Parathyroid adenoma (tissue), 2 donors: ENCODE measurements at regions not wholly inside any gene's neighbourhood (a gene's known extent, or its start where the extent isn't known, plus 50 kb on each side); places are given as distances from the start of the nearest gene placed in this dataset.

Experiments used
- H2AFZ ChIP-seq: fragments of 300-600 bp; sonication (generic); one replicate; pipeline ENCODE4 v1.7.0; 2017; ENCODE audit warnings: antibody characterized with exemption, mild to moderate bottlenecking
- H3K27ac ChIP-seq: fragments of 300-600 bp; sonication (generic); one replicate; pipeline ENCODE4 v1.7.0; 2017
- H3K27me3 ChIP-seq: fragments of 300-600 bp; sonication (generic); one replicate; pipeline ENCODE4 v1.7.0; 2017; ENCODE audit warnings: low read length; ENCODE audit not compliant: control insufficient read depth, insufficient read depth
- H3K36me3 ChIP-seq: fragments of 300-600 bp; sonication (generic); one replicate; pipeline ENCODE4 v1.7.0; 2017; ENCODE audit warnings: low read length; ENCODE audit not compliant: control insufficient read depth, insufficient read depth
- H3K4me1 ChIP-seq: fragments of 300-600 bp; sonication (generic); one replicate; pipeline ENCODE4 v1.7.0; 2017; ENCODE audit warnings: control low read depth
- H3K4me2 ChIP-seq: fragments of 300-600 bp; sonication (generic); one replicate; pipeline ENCODE4 v1.7.0; 2017; ENCODE audit warnings: low read length
- H3K4me3 ChIP-seq: fragments of 300-600 bp; sonication (generic); one replicate; pipeline ENCODE4 v1.7.0; 2017; ENCODE audit warnings: low read depth, low read length
- H3K79me2 ChIP-seq: fragments of 300-600 bp; sonication (generic); one replicate; pipeline ENCODE4 v1.7.0; 2017; ENCODE audit warnings: control low read depth
- H3K9ac ChIP-seq: fragments of 300-600 bp; sonication (generic); one replicate; pipeline ENCODE4 v1.7.0; 2017; ENCODE audit warnings: mild to moderate bottlenecking
- H3K9me3 ChIP-seq: fragments of 300-600 bp; sonication (generic); one replicate; pipeline ENCODE4 v1.7.0; 2017; ENCODE audit warnings: low read length; ENCODE audit not compliant: control insufficient read depth
- TF ChIP-seq, protein P1 (sequence below): fragments of 300-600 bp; sonication (generic); IDR thresholded peaks from one replicate; pipeline ENCODE4 v1.7.0; 2017; ENCODE audit warnings: antibody characterized with exemption, mild to moderate bottlenecking
- donor health status: primary hyperparathyroidism.

DNA sequence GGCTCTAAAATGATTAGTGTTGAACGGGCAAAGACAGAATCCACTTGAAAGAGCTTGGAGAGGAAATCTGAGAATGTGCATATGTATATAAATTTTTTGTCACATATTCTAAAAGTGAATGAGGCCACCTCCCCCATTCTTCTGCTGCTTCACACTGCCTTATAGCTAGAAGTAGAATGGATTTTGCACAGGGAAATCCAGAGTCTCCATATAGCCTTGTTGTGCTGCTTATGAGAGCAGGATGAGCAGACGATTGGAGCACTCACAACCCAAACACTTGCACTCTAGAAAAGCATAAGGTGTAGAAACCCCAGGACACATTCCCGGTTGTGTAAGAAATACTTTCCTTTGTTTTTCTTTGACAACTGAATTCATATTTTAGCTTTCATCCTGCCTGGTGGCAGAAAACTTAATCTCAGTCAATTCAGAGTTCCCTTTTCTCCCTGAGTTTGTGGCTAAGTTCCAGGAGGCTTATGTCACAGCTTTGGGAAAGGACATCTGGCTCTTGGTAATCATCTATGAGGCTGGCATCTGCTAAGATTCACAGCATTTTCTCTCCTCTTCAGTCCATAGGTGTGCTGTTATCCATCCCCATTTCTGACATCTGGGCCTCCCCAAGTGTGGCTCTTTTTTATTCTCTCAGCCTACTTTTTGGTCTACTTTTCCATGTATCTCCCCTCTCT is 188.4 kb upstream of the PFN2 start:
- Histone ChIP-seq H3K4me1 (no peaks in the 10 kb centered on the region), H3K36me3 (no peaks in the 10 kb centered on the region), H3K9ac (no peak overlapping the region), H3K9me3 (no peaks in the 10 kb centered on the region), H3K4me3 (no peak overlapping the region), H3K4me2 (no peak overlapping the region), H2AFZ (no peak overlapping the region), H3K79me2 (no peaks in the 10 kb centered on the region), H3K27ac (no peak overlapping the region), H3K27me3 (no peaks in the 10 kb centered on the region)
- TF ChIP-seq, protein P1, sequence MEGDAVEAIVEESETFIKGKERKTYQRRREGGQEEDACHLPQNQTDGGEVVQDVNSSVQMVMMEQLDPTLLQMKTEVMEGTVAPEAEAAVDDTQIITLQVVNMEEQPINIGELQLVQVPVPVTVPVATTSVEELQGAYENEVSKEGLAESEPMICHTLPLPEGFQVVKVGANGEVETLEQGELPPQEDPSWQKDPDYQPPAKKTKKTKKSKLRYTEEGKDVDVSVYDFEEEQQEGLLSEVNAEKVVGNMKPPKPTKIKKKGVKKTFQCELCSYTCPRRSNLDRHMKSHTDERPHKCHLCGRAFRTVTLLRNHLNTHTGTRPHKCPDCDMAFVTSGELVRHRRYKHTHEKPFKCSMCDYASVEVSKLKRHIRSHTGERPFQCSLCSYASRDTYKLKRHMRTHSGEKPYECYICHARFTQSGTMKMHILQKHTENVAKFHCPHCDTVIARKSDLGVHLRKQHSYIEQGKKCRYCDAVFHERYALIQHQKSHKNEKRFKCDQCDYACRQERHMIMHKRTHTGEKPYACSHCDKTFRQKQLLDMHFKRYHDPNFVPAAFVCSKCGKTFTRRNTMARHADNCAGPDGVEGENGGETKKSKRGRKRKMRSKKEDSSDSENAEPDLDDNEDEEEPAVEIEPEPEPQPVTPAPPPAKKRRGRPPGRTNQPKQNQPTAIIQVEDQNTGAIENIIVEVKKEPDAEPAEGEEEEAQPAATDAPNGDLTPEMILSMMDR: no peak

DNA sequence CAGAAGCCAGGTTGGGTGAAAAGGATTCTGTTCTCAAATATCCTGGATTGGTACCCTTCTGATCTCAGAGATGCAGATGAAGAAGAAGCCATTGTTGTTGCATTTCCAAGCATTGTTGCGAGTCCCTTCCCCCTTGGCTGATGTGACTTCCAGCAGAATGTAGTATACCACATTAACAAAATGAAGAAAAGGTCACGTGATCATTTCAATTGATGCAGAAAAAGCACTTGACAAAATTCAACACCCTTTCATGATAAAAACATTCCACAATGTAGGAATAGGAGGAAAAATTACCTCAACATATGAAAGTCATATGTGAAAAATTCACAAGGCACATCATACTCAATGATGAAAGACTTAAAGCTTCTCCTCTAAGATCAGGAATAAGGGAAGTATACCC is 181.9 kb upstream of the PFN2 start:
- no peak overlapping the region for H3K9ac ChIP-seq
- H3K27me3 ChIP-seq: no peaks in the 10 kb centered on the region
- no peaks in the 10 kb centered on the region for H3K36me3 ChIP-seq
- no peak overlapping the region for H3K27ac ChIP-seq
- peaks cover 4% of the 10 kb centered on the region for H3K9me3 ChIP-seq
- H3K79me2 ChIP-seq: no peaks in the 10 kb centered on the region
- peaks cover 12% of the 10 kb centered on the region for H3K4me1 ChIP-seq
- no peak overlapping the region for H2AFZ ChIP-seq
- H3K4me2 ChIP-seq: no peak overlapping the region
- TF ChIP-seq, protein P1: no peak
- H3K4me3 ChIP-seq: no peak overlapping the region

DNA sequence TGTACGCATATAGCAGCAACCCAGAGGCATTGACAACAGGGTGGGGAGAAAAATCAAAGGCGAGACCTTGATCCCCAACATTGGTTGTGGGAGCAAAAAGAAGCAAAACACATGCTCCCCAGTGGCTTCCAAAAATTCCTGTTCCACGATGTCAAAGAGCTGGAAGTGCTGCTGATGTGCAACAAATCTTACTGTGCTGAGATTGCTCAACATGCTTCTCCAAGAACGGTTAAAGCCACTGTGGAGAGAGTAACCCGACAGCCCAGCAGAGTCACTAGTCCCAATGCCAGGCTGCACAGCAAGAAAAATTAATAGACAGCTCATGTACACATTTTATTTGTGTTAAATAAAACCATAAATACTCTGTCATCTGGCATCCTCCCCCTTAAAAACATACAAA is 179.9 kb upstream of the PFN2 start:
- TF ChIP-seq, protein P1: no peak
- Histone ChIP-seq H3K36me3 (no peaks in the 10 kb centered on the region), H3K4me3 (no peak overlapping the region), H3K27me3 (no peaks in the 10 kb centered on the region), H3K4me1 (peaks cover 18% of the 10 kb centered on the region), H3K79me2 (no peaks in the 10 kb centered on the region), H2AFZ (no peak overlapping the region), H3K9me3 (peaks cover 4% of the 10 kb centered on the region), H3K4me2 (no peak overlapping the region), H3K9ac (no peak overlapping the region), H3K27ac (no peak overlapping the region)

DNA sequence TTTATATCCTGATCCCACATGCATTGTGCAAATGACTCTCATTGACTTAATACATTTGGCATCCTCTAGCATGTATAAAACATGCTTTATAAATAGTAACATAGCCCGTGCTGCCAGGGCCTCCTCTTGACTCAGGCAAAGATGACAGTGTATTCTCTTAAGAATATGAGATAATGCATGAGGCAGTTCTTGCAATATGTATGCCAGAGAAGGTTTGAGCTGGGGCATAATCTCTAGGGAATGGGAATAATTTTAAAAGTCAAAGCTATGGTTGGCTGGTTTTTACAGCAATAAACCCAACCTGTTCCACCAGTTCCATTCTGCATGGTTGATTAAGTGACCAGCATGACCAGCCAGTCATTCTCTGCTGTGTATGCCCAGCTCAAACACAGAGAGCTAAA is 179.0 kb upstream of the PFN2 start:
- Histone ChIP-seq H2AFZ (no peak overlapping the region), H3K27me3 (no peaks in the 10 kb centered on the region), H3K36me3 (no peaks in the 10 kb centered on the region), H3K4me2 (peak overlapping the region; percentile 20), H3K4me1 (peaks cover 18% of the 10 kb centered on the region), H3K9me3 (peaks cover 4% of the 10 kb centered on the region), H3K4me3 (no peak overlapping the region), H3K27ac (no peak overlapping the region), H3K79me2 (no peaks in the 10 kb centered on the region), H3K9ac (no peak overlapping the region)
- TF ChIP-seq, protein P1: no peak

DNA sequence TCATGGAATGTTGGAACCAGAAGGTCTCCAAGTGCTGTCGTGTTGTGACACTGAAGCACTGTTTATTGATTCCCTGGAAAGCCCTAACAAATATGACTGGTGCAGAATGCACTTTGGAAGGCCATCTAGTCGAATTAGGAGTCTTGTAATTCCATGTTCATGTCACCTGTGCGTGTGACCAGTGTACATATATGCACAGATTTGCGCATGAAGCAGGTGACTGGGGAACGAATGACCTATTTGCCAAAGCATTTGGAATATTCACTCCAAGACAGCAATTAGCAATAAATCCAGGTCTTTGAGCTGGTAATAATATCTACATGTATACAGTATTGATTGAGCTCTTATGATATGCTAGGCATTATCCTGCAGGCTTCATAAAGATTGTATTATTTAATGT is 177.5 kb upstream of the PFN2 start:
- TF ChIP-seq, protein P1: no peak
- Histone ChIP-seq H3K9ac (no peak overlapping the region), H3K4me2 (no peak overlapping the region), H3K36me3 (no peaks in the 10 kb centered on the region), H3K4me1 (peaks cover 18% of the 10 kb centered on the region), H3K79me2 (no peaks in the 10 kb centered on the region), H3K4me3 (no peak overlapping the region), H2AFZ (peak overlapping the region; percentile 65), H3K9me3 (peaks cover 4% of the 10 kb centered on the region), H3K27ac (peak overlapping the region; percentile 40), H3K27me3 (no peaks in the 10 kb centered on the region)
